ENCODE measurements at regions not wholly inside any gene's neighbourhood (a gene's known extent, or its start where the extent isn't known, plus 50 kb on each side); places are given as distances from the start of the nearest gene placed in this dataset.

DNA sequence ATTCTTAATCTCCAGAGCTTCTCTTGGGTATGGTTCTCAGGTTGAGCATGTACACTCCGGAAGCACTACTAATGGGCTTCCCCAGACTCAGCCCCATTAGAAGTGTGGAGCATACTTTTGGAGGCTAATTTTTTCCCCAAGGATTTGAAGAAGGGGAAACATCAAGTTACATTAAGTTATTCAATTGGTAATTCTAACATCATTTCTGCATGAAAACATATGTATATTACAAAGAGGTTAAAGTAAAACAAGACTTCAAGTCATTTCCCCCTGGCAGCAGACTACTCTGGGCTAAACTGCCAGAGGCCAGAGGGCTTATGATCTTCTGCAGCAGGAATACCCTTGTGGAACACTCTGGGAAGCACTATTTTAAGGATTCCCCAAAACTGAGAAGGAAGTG lies 227.7 kb upstream of the STK17B start:
- no peaks in the 10 kb centered on the region for H3K36me3 ChIP-seq (replicated peaks in 1 of 2)
- 47 to 97% (median 94%) methylated on average over 1 of the region's 1 CpG for WGBS, 4 donors
- no peak overlapping the region for H3K27ac ChIP-seq
- TF ChIP-seq POLR2A (IDR thresholded peaks at IDR 0.05) = no peak
- no peak overlapping the region for H3K4me3 ChIP-seq
- peaks cover 0 to 12% of the 10 kb centered on the region in 2 donors for H3K4me1 ChIP-seq (replicated peaks in 1 of 2)
- H3K9me3 ChIP-seq (replicated peaks in 1 of 3) = no peaks in the 10 kb centered on the region
- intact Hi-C loops (cut with DNase I) = no loop called here
- H3K27me3 ChIP-seq = no peaks in the 10 kb centered on the region
- no peak for DNase-seq

DNA sequence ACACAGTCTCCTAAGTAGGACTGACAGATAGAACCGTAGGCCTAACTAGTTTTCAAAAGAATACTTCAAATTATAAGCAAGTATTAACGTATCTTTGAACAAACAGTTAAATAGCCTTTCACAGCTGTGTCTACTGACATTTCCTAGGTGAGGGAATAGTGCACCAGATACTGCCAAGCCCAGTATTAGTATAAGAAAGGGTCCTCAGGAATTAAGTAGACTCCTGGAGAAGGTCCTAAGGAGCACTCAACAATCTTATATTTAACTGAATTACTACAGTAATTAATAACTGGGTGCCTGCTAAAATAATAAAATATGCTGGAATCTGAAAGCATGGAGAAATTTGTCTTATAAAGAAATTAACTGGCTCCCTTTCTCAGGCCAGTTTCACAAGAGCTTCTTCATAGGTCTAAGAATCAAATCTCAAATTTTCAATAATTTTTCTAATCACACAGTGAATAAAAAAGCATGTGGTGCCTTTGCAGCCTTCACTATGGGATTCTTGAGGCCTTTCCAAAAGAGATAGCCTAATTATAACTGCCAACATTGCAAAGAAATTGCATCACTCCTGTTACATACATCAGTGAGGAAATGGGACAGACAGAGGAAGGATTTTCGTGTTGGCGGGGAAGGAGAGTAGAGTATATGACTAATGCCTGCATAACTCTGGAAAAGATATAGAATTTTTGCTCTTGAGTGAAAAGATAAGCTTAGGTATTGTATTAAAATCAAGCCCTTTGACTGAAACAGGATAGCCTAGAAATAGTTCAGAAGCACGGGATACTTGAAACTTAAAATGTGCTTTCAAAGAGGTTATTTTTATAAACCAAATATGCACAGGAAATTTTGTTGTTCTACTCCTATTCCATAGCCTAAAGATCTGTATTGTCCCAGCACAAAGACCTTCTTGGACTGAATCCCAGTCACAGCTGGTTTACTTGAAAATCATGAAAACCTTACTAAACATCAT lies 228.6 kb upstream of the STK17B start:
- Histone ChIP-seq H3K27ac (no peak overlapping the region), H3K9me3 (replicated peaks in 1 of 3) (no peaks in the 10 kb centered on the region), H3K4me1 (replicated peaks in 1 of 2) (peaks cover 0 to 12% of the 10 kb centered on the region in 2 donors), H3K4me3 (no peak overlapping the region), H3K36me3 (replicated peaks in 1 of 2) (no peaks in the 10 kb centered on the region), H3K27me3 (no peaks in the 10 kb centered on the region)
- peak in 5 of 7 donors; percentile 28 to 56 (median 35) for DNase-seq
- WGBS, 4 donors = 38 to 44% (median 40%) methylated on average over 5 of the region's 5 CpGs
- intact Hi-C loops (cut with DNase I) = no loop called here
- TF ChIP-seq POLR2A (IDR thresholded peaks at IDR 0.05) = no peak
- TF ChIP-seq, protein P1, sequence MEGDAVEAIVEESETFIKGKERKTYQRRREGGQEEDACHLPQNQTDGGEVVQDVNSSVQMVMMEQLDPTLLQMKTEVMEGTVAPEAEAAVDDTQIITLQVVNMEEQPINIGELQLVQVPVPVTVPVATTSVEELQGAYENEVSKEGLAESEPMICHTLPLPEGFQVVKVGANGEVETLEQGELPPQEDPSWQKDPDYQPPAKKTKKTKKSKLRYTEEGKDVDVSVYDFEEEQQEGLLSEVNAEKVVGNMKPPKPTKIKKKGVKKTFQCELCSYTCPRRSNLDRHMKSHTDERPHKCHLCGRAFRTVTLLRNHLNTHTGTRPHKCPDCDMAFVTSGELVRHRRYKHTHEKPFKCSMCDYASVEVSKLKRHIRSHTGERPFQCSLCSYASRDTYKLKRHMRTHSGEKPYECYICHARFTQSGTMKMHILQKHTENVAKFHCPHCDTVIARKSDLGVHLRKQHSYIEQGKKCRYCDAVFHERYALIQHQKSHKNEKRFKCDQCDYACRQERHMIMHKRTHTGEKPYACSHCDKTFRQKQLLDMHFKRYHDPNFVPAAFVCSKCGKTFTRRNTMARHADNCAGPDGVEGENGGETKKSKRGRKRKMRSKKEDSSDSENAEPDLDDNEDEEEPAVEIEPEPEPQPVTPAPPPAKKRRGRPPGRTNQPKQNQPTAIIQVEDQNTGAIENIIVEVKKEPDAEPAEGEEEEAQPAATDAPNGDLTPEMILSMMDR (IDR thresholded peaks at IDR 0.05) = no peak

DNA sequence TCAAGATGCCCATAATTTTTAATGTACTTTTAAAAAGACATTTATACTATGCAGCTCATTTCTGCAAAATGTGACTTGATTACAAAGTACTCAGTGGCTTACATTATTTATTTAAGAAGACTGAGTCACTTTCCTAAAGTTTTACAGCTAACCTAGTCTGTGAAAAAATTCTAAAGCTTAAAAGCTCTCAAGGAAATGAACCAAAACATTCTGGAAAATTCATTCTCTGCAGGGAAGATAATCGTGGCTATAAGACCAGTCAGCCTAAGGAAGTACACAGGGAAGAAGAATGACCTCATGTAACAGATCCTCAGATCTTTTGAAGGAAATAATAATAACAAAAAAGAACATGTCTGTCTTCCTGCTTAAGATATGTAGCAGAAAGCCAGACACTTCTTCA lies 232.1 kb upstream of the STK17B start:
- DNase-seq = no peak
- H3K27ac ChIP-seq = no peak overlapping the region
- no peak for TF ChIP-seq POLR2A (IDR thresholded peaks at IDR 0.05)
- TF ChIP-seq, protein P1 (IDR thresholded peaks at IDR 0.05) = no peak
- H3K4me1 ChIP-seq (replicated peaks in 1 of 2) = peaks cover 0 to 12% of the 10 kb centered on the region in 2 donors
- H3K9me3 ChIP-seq (replicated peaks in 1 of 3) = no peaks in the 10 kb centered on the region
- no peaks in the 10 kb centered on the region for H3K36me3 ChIP-seq (replicated peaks in 1 of 2)
- intact Hi-C loops (cut with DNase I) = no loop called here
- H3K27me3 ChIP-seq = no peaks in the 10 kb centered on the region
- H3K4me3 ChIP-seq = no peak overlapping the region
- 42 to 78% (median 46%) methylated on average over 1 of the region's 1 CpG for WGBS, 4 donors

DNA sequence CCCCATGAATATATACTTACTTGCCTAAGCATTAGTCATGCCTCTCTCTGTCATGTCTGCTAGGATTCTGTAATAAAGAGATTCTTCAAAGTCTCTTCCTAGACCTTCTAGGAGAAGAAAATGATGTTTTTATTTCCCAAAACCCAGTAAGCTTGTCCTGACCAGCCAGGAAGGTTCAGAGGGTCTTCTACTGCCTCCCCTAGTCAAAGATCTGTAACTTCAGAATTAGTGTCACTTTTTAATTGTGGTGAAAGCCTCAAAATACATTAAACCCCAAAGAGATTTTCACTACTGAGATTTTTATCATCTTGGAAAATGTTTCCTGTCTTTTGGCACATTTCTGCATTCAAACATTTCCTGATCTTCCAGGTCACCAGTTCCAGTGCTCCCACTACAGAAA lies 232.9 kb upstream of the STK17B start:
- DNase-seq = no peak
- H3K4me3 ChIP-seq = no peak overlapping the region
- no peaks in the 10 kb centered on the region for H3K9me3 ChIP-seq (replicated peaks in 1 of 3)
- intact Hi-C loops (cut with DNase I) = no loop called here
- no peaks in the 10 kb centered on the region for H3K27me3 ChIP-seq
- H3K27ac ChIP-seq = no peak overlapping the region
- H3K4me1 ChIP-seq (replicated peaks in 1 of 2) = peaks cover 0 to 12% of the 10 kb centered on the region in 2 donors
- no peak for TF ChIP-seq POLR2A (IDR thresholded peaks at IDR 0.05)
- TF ChIP-seq, protein P1 (IDR thresholded peaks at IDR 0.05) = no peak
- no peaks in the 10 kb centered on the region for H3K36me3 ChIP-seq (replicated peaks in 1 of 2)

Data from adrenal gland (tissue), 9 donors.